ENCODE measurements at regions not wholly inside any gene's neighbourhood (a gene's known extent, or its start where the extent isn't known, plus 50 kb on each side); places are given as distances from the start of the nearest gene placed in this dataset.

GRCh38 chr5:2546938-2547337 is 204.5 kb downstream of the IRX2 start:
- H3K27ac Mint-ChIP-seq: no peak overlapping the region
- H3K4me3 Mint-ChIP-seq: no peak overlapping the region
- H3K4me1 ChIP-seq: peaks cover 4% of the 10 kb centered on the region
- TF ChIP-seq CTCF (IDR thresholded peaks at IDR 0.05) (no peak), EZH2 (IDR thresholded peaks at IDR 0.05) (no peak)
- H3K4me2 ChIP-seq: no peak overlapping the region
- H3K79me2 ChIP-seq (ENCODE audit: low read depth): no peaks in the 10 kb centered on the region
- no peak overlapping the region for H3K4me3 ChIP-seq
- no peaks in the 10 kb centered on the region for H3K9me3 ChIP-seq (ENCODE audit: low read depth)
- H3K27me3 Mint-ChIP-seq (ENCODE audit: insufficient read depth, low read depth): no peaks in the 10 kb centered on the region
- H3K4me1 Mint-ChIP-seq: peaks cover 6% of the 10 kb centered on the region
- no peak for DNase-seq (ENCODE audit: low spot score)
- no peaks in the 10 kb centered on the region for H3K36me3 ChIP-seq
- H3K9ac ChIP-seq: no peak overlapping the region
- H3K27me3 ChIP-seq: no peaks in the 10 kb centered on the region
- H3F3A ChIP-seq (ENCODE audit: low read depth): no peaks in the 10 kb centered on the region
- H2AFZ ChIP-seq (replicated peaks): no peak overlapping the region
- H4K20me1 ChIP-seq (ENCODE audit: low read depth): no peaks in the 10 kb centered on the region
- peaks cover 8% of the 10 kb centered on the region for H3K9me3 Mint-ChIP-seq
- H3K27ac ChIP-seq: no peak overlapping the region
- H3K36me3 Mint-ChIP-seq: no peaks in the 10 kb centered on the region

- peaks cover 22% of the 10 kb centered on the region for H3K9me3 Mint-ChIP-seq
- Histone ChIP-seq H3K27ac (no peak overlapping the region), H3K4me1 (peaks cover 8% of the 10 kb centered on the region), H3K9ac (no peak overlapping the region), H3K79me2 (ENCODE audit: low read depth) (no peaks in the 10 kb centered on the region), H3K36me3 (no peaks in the 10 kb centered on the region), H2AFZ (replicated peaks) (no peak overlapping the region), H4K20me1 (ENCODE audit: low read depth) (no peaks in the 10 kb centered on the region), H3K27me3 (no peaks in the 10 kb centered on the region), H3F3A (ENCODE audit: low read depth) (peaks cover 1% of the 10 kb centered on the region), H3K9me3 (ENCODE audit: low read depth) (no peaks in the 10 kb centered on the region), H3K4me2 (no peak overlapping the region), H3K4me3 (no peak overlapping the region)
- H3K4me1 Mint-ChIP-seq: peaks cover 30% of the 10 kb centered on the region
- TF ChIP-seq CTCF (IDR thresholded peaks at IDR 0.05) (no peak), EZH2 (IDR thresholded peaks at IDR 0.05) (no peak), EZH2phosphoT487 (IDR thresholded peaks at IDR 0.05) (no peak)
- no peak overlapping the region for H3K4me3 Mint-ChIP-seq
- H3K36me3 Mint-ChIP-seq: peaks cover 5% of the 10 kb centered on the region
- H3K27ac Mint-ChIP-seq: no peak overlapping the region
- no peak for DNase-seq (ENCODE audit: low spot score)
- H3K27me3 Mint-ChIP-seq (ENCODE audit: insufficient read depth, low read depth): peaks cover 12% of the 10 kb centered on the region
These were observed 207.5 kb downstream of the IRX2 start for GRCh38 chr5:2544003-2544402.

GRCh38 chr5:2542821-2543220 is 208.7 kb downstream of the IRX2 start:
- Mint-ChIP-seq H3K9me3 (peaks cover 21% of the 10 kb centered on the region), H3K36me3 (peaks cover 5% of the 10 kb centered on the region), H3K27me3 (ENCODE audit: insufficient read depth, low read depth) (peaks cover 16% of the 10 kb centered on the region)

More at GRCh38 chr5:2542821-2543220, 208.7 kb downstream of the IRX2 start:
- DNase-seq (ENCODE audit: low spot score): no peak
- Histone ChIP-seq H3K9ac (no peak overlapping the region), H3K36me3 (no peaks in the 10 kb centered on the region), H3F3A (ENCODE audit: low read depth) (peaks cover 13% of the 10 kb centered on the region), H4K20me1 (ENCODE audit: low read depth) (no peaks in the 10 kb centered on the region), H3K9me3 (ENCODE audit: low read depth) (no peaks in the 10 kb centered on the region), H3K27ac (no peak overlapping the region), H3K4me2 (no peak overlapping the region), H2AFZ (replicated peaks) (no peak overlapping the region), H3K27me3 (no peaks in the 10 kb centered on the region), H3K4me1 (peaks cover 19% of the 10 kb centered on the region), H3K79me2 (ENCODE audit: low read depth) (no peaks in the 10 kb centered on the region), H3K4me3 (no peak overlapping the region)
- H3K4me3 Mint-ChIP-seq: no peak overlapping the region
- peaks cover 40% of the 10 kb centered on the region for H3K4me1 Mint-ChIP-seq
- no peak overlapping the region for H3K27ac Mint-ChIP-seq
- TF ChIP-seq CTCF (IDR thresholded peaks at IDR 0.05): no peak

Data from neural progenitor cell (in vitro differentiated cells).